HFF-Myc (cell line): ENCODE measurements at regions not wholly inside any gene's neighbourhood (a gene's known extent, or its start where the extent isn't known, plus 50 kb on each side); places are given as distances from the start of the nearest gene placed in this dataset.
"Not testable (repeated sequence)": the region's sequence is repeated elsewhere in the genome, so short reads cannot be mapped to it uniquely, and the experiment has no call there.

Experiments used
- DNase-seq: peaks from one replicate; pipeline ENCODE4 v3.0.0-alpha.2; 2011; ENCODE audit warnings: low read depth; ENCODE audit errors: extremely low read depth
- H3K4me3 ChIP-seq: replicated peaks from 2 replicates; pipeline ENCODE4 v1.5.1; 2011; ENCODE audit warnings: low read depth, mild to moderate bottlenecking, control low read depth, low read length
- CTCF ChIP-seq: IDR thresholded peaks from 2 replicates; pipeline ENCODE4 v1.5.1; 2012; ENCODE audit warnings: mild to moderate bottlenecking, low read depth, low read length, control low read depth; ENCODE audit errors: missing control alignments

GRCh38 chrX:47302396-47302795 is 68.0 kb upstream of the ZNF157 start:
- TF ChIP-seq CTCF: no peak
- no peak overlapping the region for H3K4me3 ChIP-seq
- DNase-seq: no peak

DNA sequence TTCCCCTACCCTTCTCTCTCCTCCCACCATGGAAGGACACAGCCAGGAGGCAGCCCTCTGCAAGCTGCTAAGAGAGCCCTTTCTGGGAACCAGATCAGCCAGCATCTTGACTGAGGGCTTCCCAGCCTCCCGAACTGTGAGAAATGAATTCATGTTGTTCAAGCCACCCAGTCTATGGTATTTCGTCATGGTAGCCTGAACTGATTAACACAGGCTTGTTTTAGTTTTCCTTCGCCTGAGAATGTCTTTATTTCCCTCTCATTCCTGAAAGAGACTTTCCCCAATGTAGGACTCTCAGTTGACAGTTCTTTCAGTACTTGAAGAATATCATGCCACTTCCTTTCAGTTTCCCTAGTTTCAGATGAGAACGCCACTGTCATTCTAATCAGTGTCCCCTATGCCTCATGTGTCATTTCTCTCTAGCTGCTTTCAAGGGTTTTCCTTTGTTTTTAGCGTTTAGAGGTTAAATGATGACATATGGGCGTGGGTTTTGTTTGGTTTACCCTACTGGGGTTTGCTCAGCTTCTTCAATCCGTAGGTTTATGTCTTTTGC is 63.8 kb upstream of the ZNF157 start:
- not testable (repeated sequence) for DNase-seq, H3K4me3 ChIP-seq

- DNase-seq: peak; percentile 26
Measured at GRCh38 chrX:47311932-47312774, 58.2 kb upstream of the ZNF157 start.

GRCh38 chrX:47313056-47313455 is 57.3 kb upstream of the ZNF157 start:
- no peak for TF ChIP-seq CTCF
- no peak for DNase-seq
- H3K4me3 ChIP-seq: no peak overlapping the region

More at GRCh38 chrX:47311932-47312774, 58.2 kb upstream of the ZNF157 start:
- peak; percentile 60 for TF ChIP-seq CTCF
- H3K4me3 ChIP-seq: no peak overlapping the region

DNA sequence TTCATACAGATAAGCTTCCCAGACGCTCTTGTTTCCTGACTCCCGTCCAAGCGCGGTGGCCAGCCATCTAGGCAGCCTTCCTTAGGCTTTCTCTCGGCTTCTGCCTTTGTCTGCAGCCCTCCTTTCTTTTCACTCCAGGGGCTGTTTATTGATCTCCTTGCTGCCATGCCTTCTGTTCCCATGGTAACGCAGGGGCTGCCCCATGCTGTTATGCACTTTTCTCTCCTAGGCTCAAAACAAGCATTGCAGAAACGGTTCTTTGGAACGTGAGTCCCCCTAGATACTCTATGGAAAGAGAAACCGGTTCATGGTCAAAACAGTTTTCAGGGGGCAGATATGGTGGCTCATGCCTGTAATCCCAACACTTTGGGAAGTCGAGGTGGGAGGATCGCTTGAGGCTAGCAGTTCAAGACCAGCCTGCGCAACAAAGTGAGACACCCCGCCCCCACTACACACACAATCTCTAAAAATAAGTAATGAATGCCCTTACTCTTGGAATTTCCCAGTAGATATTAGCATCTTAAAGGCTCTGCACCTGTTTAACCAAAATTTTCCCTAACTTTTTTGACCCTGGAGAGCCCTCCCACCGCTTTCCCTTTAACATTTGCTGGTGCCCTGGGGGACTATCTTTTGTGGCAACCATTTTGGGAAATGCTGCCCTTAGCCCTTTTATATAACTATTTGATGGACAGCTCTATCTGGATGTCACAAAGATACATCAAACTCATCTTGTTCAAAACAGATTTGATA is 53.9 kb upstream of the ZNF157 start:
- no peak overlapping the region for H3K4me3 ChIP-seq
- no peak for DNase-seq
- no peak for TF ChIP-seq CTCF
